ENCODE measurements at regions not wholly inside any gene's neighbourhood (a gene's known extent, or its start where the extent isn't known, plus 50 kb on each side); places are given as distances from the start of the nearest gene placed in this dataset.

DNA sequence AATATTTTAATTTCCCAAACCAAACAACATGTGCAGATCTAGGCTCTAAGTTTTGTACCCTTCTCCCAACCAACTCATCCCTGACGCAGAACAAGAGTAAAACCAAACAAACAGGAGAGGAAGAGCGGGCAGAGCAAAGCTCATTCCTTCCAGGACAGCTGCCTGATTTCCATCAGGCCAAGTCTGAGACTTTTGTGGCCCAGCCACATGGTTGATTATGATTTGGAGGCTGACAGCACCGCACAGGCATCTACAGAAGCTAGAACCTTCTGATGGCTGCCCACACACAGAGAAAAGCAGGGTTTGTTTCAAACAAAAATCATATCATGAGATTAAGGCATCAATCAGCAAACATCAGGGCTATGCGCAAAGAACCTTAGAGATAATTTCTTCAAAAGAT, 262.6 kb downstream of the TNS1 start:
- no peak for TF ChIP-seq CREM (IDR thresholded peaks at IDR 0.05; ENCODE audit: low read depth)
- TF ChIP-seq SMAD1 (IDR thresholded peaks at IDR 0.05; ENCODE audit: low read depth, partially characterized antibody): no peak
- no peak for TF ChIP-seq STAT1 (conservative IDR thresholded peaks at IDR 0.05)
- no peak for TF ChIP-seq IRF4 (IDR thresholded peaks at IDR 0.05; ENCODE audit: low read depth, low read length)
- TF ChIP-seq HCFC1 (IDR thresholded peaks at IDR 0.05; ENCODE audit: low read length): no peak
- TF ChIP-seq ZNF384 (IDR thresholded peaks at IDR 0.05; ENCODE audit: borderline replicate concordance, low read depth, low read length): no peak
- TF ChIP-seq RAD21 (IDR thresholded peaks at IDR 0.05; ENCODE audit: insufficient read depth, low read depth, low read length): no peak
- no peak for TF ChIP-seq ZNF217 (IDR thresholded peaks at IDR 0.05)
- TF ChIP-seq RB1 (IDR thresholded peaks at IDR 0.05; ENCODE audit: borderline replicate concordance): no peak
- TF ChIP-seq, protein P1, sequence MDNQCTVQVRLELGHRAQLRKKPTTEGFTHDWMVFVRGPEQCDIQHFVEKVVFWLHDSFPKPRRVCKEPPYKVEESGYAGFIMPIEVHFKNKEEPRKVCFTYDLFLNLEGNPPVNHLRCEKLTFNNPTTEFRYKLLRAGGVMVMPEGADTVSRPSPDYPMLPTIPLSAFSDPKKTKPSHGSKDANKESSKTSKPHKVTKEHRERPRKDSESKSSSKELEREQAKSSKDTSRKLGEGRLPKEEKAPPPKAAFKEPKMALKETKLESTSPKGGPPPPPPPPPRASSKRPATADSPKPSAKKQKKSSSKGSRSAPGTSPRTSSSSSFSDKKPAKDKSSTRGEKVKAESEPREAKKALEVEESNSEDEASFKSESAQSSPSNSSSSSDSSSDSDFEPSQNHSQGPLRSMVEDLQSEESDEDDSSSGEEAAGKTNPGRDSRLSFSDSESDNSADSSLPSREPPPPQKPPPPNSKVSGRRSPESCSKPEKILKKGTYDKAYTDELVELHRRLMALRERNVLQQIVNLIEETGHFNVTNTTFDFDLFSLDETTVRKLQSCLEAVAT (IDR thresholded peaks at IDR 0.05): no peak
- TF ChIP-seq, protein P2, sequence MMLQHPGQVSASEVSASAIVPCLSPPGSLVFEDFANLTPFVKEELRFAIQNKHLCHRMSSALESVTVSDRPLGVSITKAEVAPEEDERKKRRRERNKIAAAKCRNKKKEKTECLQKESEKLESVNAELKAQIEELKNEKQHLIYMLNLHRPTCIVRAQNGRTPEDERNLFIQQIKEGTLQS (IDR thresholded peaks at IDR 0.05; ENCODE audit: borderline replicate concordance, extremely low read depth, low read depth, low read length): no peak
- TF ChIP-seq CHD2 (IDR thresholded peaks at IDR 0.05; ENCODE audit: borderline replicate concordance, low read depth, low read length): no peak
- TF ChIP-seq, protein P3, sequence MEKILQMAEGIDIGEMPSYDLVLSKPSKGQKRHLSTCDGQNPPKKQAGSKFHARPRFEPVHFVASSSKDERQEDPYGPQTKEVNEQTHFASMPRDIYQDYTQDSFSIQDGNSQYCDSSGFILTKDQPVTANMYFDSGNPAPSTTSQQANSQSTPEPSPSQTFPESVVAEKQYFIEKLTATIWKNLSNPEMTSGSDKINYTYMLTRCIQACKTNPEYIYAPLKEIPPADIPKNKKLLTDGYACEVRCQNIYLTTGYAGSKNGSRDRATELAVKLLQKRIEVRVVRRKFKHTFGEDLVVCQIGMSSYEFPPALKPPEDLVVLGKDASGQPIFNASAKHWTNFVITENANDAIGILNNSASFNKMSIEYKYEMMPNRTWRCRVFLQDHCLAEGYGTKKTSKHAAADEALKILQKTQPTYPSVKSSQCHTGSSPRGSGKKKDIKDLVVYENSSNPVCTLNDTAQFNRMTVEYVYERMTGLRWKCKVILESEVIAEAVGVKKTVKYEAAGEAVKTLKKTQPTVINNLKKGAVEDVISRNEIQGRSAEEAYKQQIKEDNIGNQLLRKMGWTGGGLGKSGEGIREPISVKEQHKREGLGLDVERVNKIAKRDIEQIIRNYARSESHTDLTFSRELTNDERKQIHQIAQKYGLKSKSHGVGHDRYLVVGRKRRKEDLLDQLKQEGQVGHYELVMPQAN (conservative IDR thresholded peaks at IDR 0.05): no peak
- no peak for TF ChIP-seq KAT2A (conservative IDR thresholded peaks at IDR 0.05; ENCODE audit: control insufficient read depth, low read depth, low read length)
- H3K9me3 ChIP-seq (replicated peaks; ENCODE audit: control insufficient read depth, insufficient read depth, low read length): no peaks in the 10 kb centered on the region
- no peak overlapping the region for H3K27ac ChIP-seq (ENCODE audit: control insufficient read depth, insufficient read depth)
- DNase-seq (ENCODE audit: low read depth, low spot score) (no peak), ATAC-seq (no peak), FAIRE-seq (no peak)
- WGBS (ENCODE audit: insufficient coverage, insufficient replicate concordance, low lambda C conversion rate, missing lambda C conversion rate): 49% methylated on average over 4 of the region's 4 CpGs
- H3K4me1 ChIP-seq (ENCODE audit: control insufficient read depth, insufficient read depth, low read length): no peaks in the 10 kb centered on the region
- H4K20me1 ChIP-seq (ENCODE audit: control insufficient read depth, insufficient read depth): no peaks in the 10 kb centered on the region
- no TSS peak for BruUV-seq (replicated peaks)
- H3K27me3 ChIP-seq (replicated peaks in 1 of 2; ENCODE audit: control insufficient read depth in 2 of 2, insufficient read depth in 2 of 2, low read length in 1 of 2): no peaks in the 10 kb centered on the region; a peak in 2 of 4 replicates
- H3K36me3 ChIP-seq (ENCODE audit: control insufficient read depth in 2 of 2, insufficient read depth in 2 of 2, low read length in 1 of 2): no peaks in the 10 kb centered on the region
- CTCF ChIA-PET: interaction anchor here (0.7 to 1.3 kb wide), 2 partner anchors 27 to 46 kb away, joined by 3 read pairs; no protein-coding TSS in a partner anchor
- H3K79me2 ChIP-seq (ENCODE audit: control insufficient read depth, insufficient read depth, low read length): no peaks in the 10 kb centered on the region
- in situ Hi-C loops (cut with MboI) (no loop called here), intact Hi-C loops (cut with micrococcal nuclease; ENCODE audit: unreplicated experiment) (no loop called here)
- SMC1A ChIA-PET (ENCODE audit: uncharacterized antibody, unreplicated experiment): no interaction called here
- no peak overlapping the region for H3K9ac ChIP-seq (ENCODE audit: control insufficient read depth, insufficient read depth, low read length)
- H3K4me3 ChIP-seq: no peak overlapping the region
- RAD21 ChIA-PET (ENCODE audit: unreplicated experiment): no interaction called here
- no peak overlapping the region for H2AFZ ChIP-seq (ENCODE audit: control insufficient read depth, low read depth, low read length)
- POLR2A ChIA-PET: no interaction called here
- no peak overlapping the region for H3K4me2 ChIP-seq (ENCODE audit: control insufficient read depth, insufficient read depth)

Measured in GM12878 (cell line).